T-helper 1 cell treated with Interleukin-12 subunit alpha and Interleukin-12 subunit beta and Interleukin-4 antibody, amounts not matched to agents 30 ng/mL and 1 ng/mL, for 36 hours (primary cell): ENCODE measurements at regions not wholly inside any gene's neighbourhood (a gene's known extent, or its start where the extent isn't known, plus 50 kb on each side); places are given as distances from the start of the nearest gene placed in this dataset.
"Not testable (repeated sequence)": the region's sequence is repeated elsewhere in the genome, so short reads cannot be mapped to it uniquely, and the experiment has no call there.

Experiments used
- intact Hi-C: fragments of 100-400 bp; cut with micrococcal nuclease; formaldehyde crosslinking; loops from one replicate; pipeline ENCODE4 v1.15.1; 2024

GRCh38 chr12:9412459-9412858, 195.3 kb downstream of the KLRB1 start:
- intact Hi-C loops, result loop anchor here (5.0 kb wide), 1 partner anchor 95 kb away; no protein-coding TSS in a partner anchor

GRCh38 chr12:9411616-9412268, 196.0 kb downstream of the KLRB1 start:
- intact Hi-C loops, result loop anchor here (5.0 kb wide), 1 partner anchor 94 kb away; no protein-coding TSS in a partner anchor

- intact Hi-C loops, result not testable (repeated sequence)
Measured at GRCh38 chr12:9407425-9407748, 199.2 kb upstream of the PZP start.

GRCh38 chr12:9406564-9407424, 198.6 kb upstream of the PZP start:
- intact Hi-C loops, result no loop called here

- intact Hi-C loops, result no loop called here
Measured at GRCh38 chr12:9405886-9406563, 197.8 kb upstream of the PZP start.

GRCh38 chr12:9404469-9405260, 196.5 kb upstream of the PZP start:
- intact Hi-C loops, result no loop called here

- intact Hi-C loops, result no loop called here
Measured at GRCh38 chr12:9404031-9404430, 195.8 kb upstream of the PZP start.

GRCh38 chr12:9402432-9403040, 194.3 kb upstream of the PZP start:
- intact Hi-C loops, result not testable (repeated sequence)

GRCh38 chr12:9396367-9396766, 188.2 kb upstream of the PZP start:
- intact Hi-C loops, result not testable (repeated sequence)

GRCh38 chr12:9395220-9395619, 187.0 kb upstream of the PZP start:
- intact Hi-C loops, result not testable (repeated sequence)

GRCh38 chr12:9392842-9393241, 184.6 kb upstream of the PZP start:
- intact Hi-C loops, result no loop called here

- intact Hi-C loops, result no loop called here
Measured at GRCh38 chr12:9391815-9392214, 183.6 kb upstream of the PZP start.

GRCh38 chr12:9390761-9391160, 182.6 kb upstream of the PZP start:
- intact Hi-C loops, result no loop called here

GRCh38 chr12:9389796-9390195, 181.6 kb upstream of the PZP start:
- intact Hi-C loops, result no loop called here

GRCh38 chr12:9388379-9388778, 180.2 kb upstream of the PZP start:
- intact Hi-C loops, result no loop called here

GRCh38 chr12:9387450-9387849, 179.3 kb upstream of the PZP start:
- intact Hi-C loops, result no loop called here

- intact Hi-C loops, result no loop called here
Measured at GRCh38 chr12:9383585-9383984, 175.4 kb upstream of the PZP start.

- intact Hi-C loops, result no loop called here
Measured at GRCh38 chr12:9381619-9382018, 173.4 kb upstream of the PZP start.

GRCh38 chr12:9380650-9381049, 172.5 kb upstream of the PZP start:
- intact Hi-C loops, result no loop called here

- intact Hi-C loops, result no loop called here
Measured at GRCh38 chr12:9379023-9379742, 171.0 kb upstream of the PZP start.
